HCT116 (cell line): ENCODE measurements at regions not wholly inside any gene's neighbourhood (a gene's known extent, or its start where the extent isn't known, plus 50 kb on each side); places are given as distances from the start of the nearest gene placed in this dataset.

Source experiments
- ATAC-seq: fragments of 200-7000 bp; cut with Tn5 transposase; 2 replicates; pipeline ENCODE4 v1.9.1; 2020; ENCODE audit warnings: mild to moderate bottlenecking, moderate library complexity
- BruUV-seq: library from RNA; stranded (reverse); fragments of 400-500 nt; replicated peaks from 2 replicates; lab custom pipeline; 2021; lab: Mats Ljungman, UMichigan
- CTCF ChIA-PET: fragments of 300-600 bp; sonication (Branson Sonifier 250); formaldehyde crosslinking; loops from one replicate; lab custom pipeline; 2021; ENCODE audit warnings: antibody characterized with exemption; lab: Charles Lee
- POLR2A ChIA-PET: fragments of 300-600, 350-600 bp; sonication (Branson Sonifier 250); formaldehyde crosslinking; loops from one replicate; lab custom pipeline; 2021; ENCODE audit warnings: antibody characterized with exemption; lab: Charles Lee
- RAD21 ChIA-PET, 2 experiments: fragments of 300-600 bp; sonication (Branson Sonifier 250); formaldehyde crosslinking; loops; one replicate each; lab custom pipeline; 2023; ENCODE audit warnings: low total read pairs in 2 of 2; ENCODE audit not compliant: uncharacterized antibody in 2 of 2, unreplicated experiment in 2 of 2, low non-redundant PET in 1 of 2; lab: Charles Lee
- DNase-seq: peaks from one replicate; pipeline ENCODE4 v3.0.0-alpha.2; 2010; ENCODE audit warnings: low read depth, low spot score
- H2AFZ ChIP-seq: fragments of 200-600 bp; shearing (Covaris generic), sonication (generic); 2 replicates; pipeline ENCODE4 v1.6.1; 2017; ENCODE audit warnings: low read depth, mixed run types, mixed read lengths, antibody characterized with exemption, low read length; ENCODE audit not compliant: poor library complexity, severe bottlenecking
- H3K27ac ChIP-seq: 2 replicates; pipeline ENCODE4 v1.5.1; 2012; ENCODE audit warnings: low read depth, low read length
- H3K27me3 ChIP-seq: fragments of 200-600 bp; sonication (generic); 2 replicates; pipeline ENCODE4 v1.6.1; 2016; ENCODE audit warnings: mixed run types, low read length, mixed read lengths; ENCODE audit not compliant: insufficient read depth
- H3K36me3 ChIP-seq, 2 experiments: fragments of 200-500 bp in 1 of 2; fragments of 200-600 bp in 1 of 2; sonication (Bioruptor generic) in 1 of 2; sonication (generic) in 1 of 2; 2 replicates each; pipeline versions ENCODE4 v1.5.1 to v1.6.1; 2014 to 2016; ENCODE audit warnings: low read length in 2 of 2, inconsistent platforms in 1 of 2, mixed read lengths in 1 of 2, mixed run types in 1 of 2; ENCODE audit not compliant: insufficient read depth in 2 of 2, control insufficient read depth in 1 of 2
- H3K4me1 ChIP-seq, 2 experiments: fragments of 200-600 bp in 1 of 2; sonication (generic) in 1 of 2; 2 replicates each; pipeline versions ENCODE4 v1.5.1 to v1.6.1; 2012 to 2017; ENCODE audit warnings: low read length in 2 of 2, inconsistent platforms in 1 of 2, mild to moderate bottlenecking in 1 of 2, mixed read lengths in 1 of 2, mixed run types in 1 of 2, moderate library complexity in 1 of 2; ENCODE audit not compliant: insufficient read depth in 2 of 2, control insufficient read depth in 1 of 2
- H3K4me2 ChIP-seq: fragments of 200-600 bp; sonication (generic); 2 replicates; pipeline ENCODE4 v1.6.1; 2017; ENCODE audit warnings: mixed run types, low read length, mixed read lengths
- H3K4me3 ChIP-seq, 2 experiments: fragments of 200-600 bp in 1 of 2; sonication (generic) in 1 of 2; replicated peaks in 1 of 2; 2 replicates each; pipeline ENCODE4 v1.5.1; 2011 to 2016; ENCODE audit warnings: low read length in 2 of 2, control low read depth in 1 of 2, low read depth in 1 of 2, mild to moderate bottlenecking in 1 of 2, mixed read lengths in 1 of 2, mixed run types in 1 of 2
- H3K79me2 ChIP-seq: fragments of 200-600 bp; sonication (generic); 2 replicates; pipeline ENCODE4 v1.6.1; 2017; ENCODE audit warnings: mild to moderate bottlenecking, mixed run types, low read length, moderate library complexity, mixed read lengths; ENCODE audit not compliant: insufficient read depth
- H3K9ac ChIP-seq: fragments of 200-600 bp; sonication (generic); 2 replicates; pipeline ENCODE4 v1.6.1; 2016; ENCODE audit warnings: low read length, mixed read lengths
- H3K9me2 ChIP-seq: fragments of 200-600 bp; sonication (generic), shearing (Covaris generic); 2 replicates; pipeline ENCODE4 v1.6.1; 2017; ENCODE audit warnings: mixed run types, mild to moderate bottlenecking, moderate library complexity; ENCODE audit not compliant: insufficient read depth
- H3K9me3 ChIP-seq, 2 experiments: fragments of 200-500 bp in 1 of 2; fragments of 200-600 bp in 1 of 2; sonication (Bioruptor generic) in 1 of 2; sonication (generic) in 1 of 2; 2 replicates each; pipeline ENCODE4 v1.6.1; 2014 to 2017; ENCODE audit warnings: low read length in 2 of 2, mixed read lengths in 2 of 2, inconsistent platforms in 1 of 2, low read depth in 1 of 2, mild to moderate bottlenecking in 1 of 2, mixed run types in 1 of 2, moderate library complexity in 1 of 2; ENCODE audit not compliant: control insufficient read depth in 1 of 2, insufficient read depth in 1 of 2
- H4K20me1 ChIP-seq: fragments of 200-600 bp; sonication (generic), shearing (Covaris generic); 2 replicates; pipeline ENCODE4 v1.6.1; 2017; ENCODE audit warnings: mixed run types, mild to moderate bottlenecking, moderate library complexity; ENCODE audit not compliant: insufficient read depth
- CBX3 ChIP-seq: IDR thresholded peaks from 2 replicates; pipeline ENCODE4 v1.6.1; 2012; ENCODE audit warnings: low read depth
- ELF1 ChIP-seq: IDR thresholded peaks from 2 replicates; pipeline ENCODE4 v1.6.1; 2012; ENCODE audit warnings: low read depth, borderline replicate concordance
- EZH2 ChIP-seq: fragments of 200-600 bp; sonication (generic); IDR thresholded peaks from 2 replicates; pipeline ENCODE4 v1.6.1; 2017; ENCODE audit warnings: antibody characterized with exemption, mixed run types
- POLR2AphosphoS5 ChIP-seq: IDR thresholded peaks from 2 replicates; pipeline ENCODE4 v1.6.1; 2011; ENCODE audit warnings: mild to moderate bottlenecking, low read depth, low read length, moderate library complexity
- RAD21 ChIP-seq: IDR thresholded peaks from 2 replicates; pipeline ENCODE4 v1.6.1; 2012; ENCODE audit warnings: low read depth, mild to moderate bottlenecking
- SIN3A ChIP-seq: IDR thresholded peaks from 2 replicates; pipeline ENCODE4 v1.6.1; 2012; ENCODE audit warnings: low read depth
- SP1 ChIP-seq: IDR thresholded peaks from 2 replicates; pipeline ENCODE4 v1.6.1; 2012; ENCODE audit warnings: low read depth
- SRF ChIP-seq: IDR thresholded peaks from 2 replicates; pipeline ENCODE4 v1.6.1; 2012; ENCODE audit warnings: low read depth
- TCF7L2 ChIP-seq: IDR thresholded peaks from 2 replicates; pipeline ENCODE4 v1.7.0; 2011; ENCODE audit warnings: borderline replicate concordance, inconsistent platforms; ENCODE audit not compliant: insufficient read depth, insufficient read length; ENCODE audit errors: extremely low read depth
- YY1 ChIP-seq: IDR thresholded peaks from 2 replicates; pipeline ENCODE4 v1.6.1; 2011; ENCODE audit warnings: low read length, low read depth, moderate library complexity, mild to moderate bottlenecking; ENCODE audit not compliant: insufficient replicate concordance; ENCODE audit errors: extremely low read depth
- ZFX ChIP-seq: fragments of 450-650 bp; IDR thresholded peaks from 2 replicates; pipeline ENCODE4 v1.6.1; 2017
- ZNF274 ChIP-seq: fragments of 200-500 bp; sonication (Bioruptor generic); IDR thresholded peaks from 2 replicates; pipeline ENCODE4 v1.6.1; 2014; ENCODE audit warnings: mild to moderate bottlenecking, low read depth, low read length, inconsistent platforms
- intact Hi-C: fragments of 100-400 bp; cut with micrococcal nuclease; formaldehyde crosslinking; loops from 2 replicates; pipeline ENCODE4 v1.10.0; 2022
- TF ChIP-seq, protein P1 (sequence below): IDR thresholded peaks from 2 replicates; pipeline ENCODE4 v1.6.1; 2012; ENCODE audit warnings: low read depth
- TF ChIP-seq, protein P2 (sequence below): IDR thresholded peaks from 2 replicates; pipeline ENCODE4 v1.6.1; 2012
- TF ChIP-seq, protein P3 (sequence below), 3 experiments: fragments of 200-600 bp in 1 of 3; sonication (generic) in 1 of 3; IDR thresholded peaks in 2 of 3; conservative IDR thresholded peaks in 1 of 3; 2 replicates each; pipeline ENCODE4 v1.5.1; 2012 to 2017; ENCODE audit warnings: low read depth in 2 of 3, low read length in 2 of 3, antibody characterized with exemption in 1 of 3, borderline replicate concordance in 1 of 3, control low read depth in 1 of 3, mild to moderate bottlenecking in 1 of 3, mixed read lengths in 1 of 3, mixed run types in 1 of 3, moderate library complexity in 1 of 3; ENCODE audit not compliant: insufficient read depth in 1 of 3

DNA sequence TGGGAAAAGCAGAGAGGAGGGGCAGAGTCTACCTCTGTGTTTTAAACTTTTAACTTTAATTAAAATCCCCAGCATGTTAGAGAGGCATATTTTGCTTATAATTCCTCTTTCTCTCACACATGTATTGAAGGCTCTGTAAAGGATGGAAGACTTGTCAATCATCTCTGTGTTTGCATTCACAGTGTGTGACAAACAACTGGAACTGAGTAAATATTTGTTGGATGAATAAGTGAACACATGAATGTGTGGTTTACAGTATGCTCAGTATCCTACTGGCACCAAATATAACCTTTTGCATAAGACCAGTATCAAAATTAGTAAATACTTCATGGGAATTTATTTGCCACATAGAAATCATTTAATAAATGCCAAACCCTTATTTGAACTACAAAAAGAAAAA lies 829.0 kb downstream of the GRID1 start:
- RAD21 ChIA-PET = no interaction called here
- Histone ChIP-seq H3K27me3 (peaks cover 27% of the 10 kb centered on the region; the same call in 1 of the 2 replicates), H2AFZ (no peak overlapping the region), H3K9ac (no peak overlapping the region), H3K27ac (no peak overlapping the region), H4K20me1 (no peaks in the 10 kb centered on the region), H3K9me2 (no peaks in the 10 kb centered on the region), H3K4me1 (no peaks in the 10 kb centered on the region), H3K36me3 (no peaks in the 10 kb centered on the region), H3K4me3 (no peak overlapping the region), H3K79me2 (no peaks in the 10 kb centered on the region), H3K4me2 (no peak overlapping the region), H3K9me3 (no peaks in the 10 kb centered on the region)
- no peak for DNase-seq
- POLR2A ChIA-PET = no interaction called here
- no peak for TF ChIP-seq ELF1
- no peak for TF ChIP-seq ZFX
- TF ChIP-seq SRF = no peak
- no peak for TF ChIP-seq CBX3
- TF ChIP-seq ZNF274 = no peak
- no peak for TF ChIP-seq SIN3A
- no peak for TF ChIP-seq RAD21
- TF ChIP-seq SP1 = no peak
- TF ChIP-seq, protein P1, sequence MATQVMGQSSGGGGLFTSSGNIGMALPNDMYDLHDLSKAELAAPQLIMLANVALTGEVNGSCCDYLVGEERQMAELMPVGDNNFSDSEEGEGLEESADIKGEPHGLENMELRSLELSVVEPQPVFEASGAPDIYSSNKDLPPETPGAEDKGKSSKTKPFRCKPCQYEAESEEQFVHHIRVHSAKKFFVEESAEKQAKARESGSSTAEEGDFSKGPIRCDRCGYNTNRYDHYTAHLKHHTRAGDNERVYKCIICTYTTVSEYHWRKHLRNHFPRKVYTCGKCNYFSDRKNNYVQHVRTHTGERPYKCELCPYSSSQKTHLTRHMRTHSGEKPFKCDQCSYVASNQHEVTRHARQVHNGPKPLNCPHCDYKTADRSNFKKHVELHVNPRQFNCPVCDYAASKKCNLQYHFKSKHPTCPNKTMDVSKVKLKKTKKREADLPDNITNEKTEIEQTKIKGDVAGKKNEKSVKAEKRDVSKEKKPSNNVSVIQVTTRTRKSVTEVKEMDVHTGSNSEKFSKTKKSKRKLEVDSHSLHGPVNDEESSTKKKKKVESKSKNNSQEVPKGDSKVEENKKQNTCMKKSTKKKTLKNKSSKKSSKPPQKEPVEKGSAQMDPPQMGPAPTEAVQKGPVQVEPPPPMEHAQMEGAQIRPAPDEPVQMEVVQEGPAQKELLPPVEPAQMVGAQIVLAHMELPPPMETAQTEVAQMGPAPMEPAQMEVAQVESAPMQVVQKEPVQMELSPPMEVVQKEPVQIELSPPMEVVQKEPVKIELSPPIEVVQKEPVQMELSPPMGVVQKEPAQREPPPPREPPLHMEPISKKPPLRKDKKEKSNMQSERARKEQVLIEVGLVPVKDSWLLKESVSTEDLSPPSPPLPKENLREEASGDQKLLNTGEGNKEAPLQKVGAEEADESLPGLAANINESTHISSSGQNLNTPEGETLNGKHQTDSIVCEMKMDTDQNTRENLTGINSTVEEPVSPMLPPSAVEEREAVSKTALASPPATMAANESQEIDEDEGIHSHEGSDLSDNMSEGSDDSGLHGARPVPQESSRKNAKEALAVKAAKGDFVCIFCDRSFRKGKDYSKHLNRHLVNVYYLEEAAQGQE = no peak
- TF ChIP-seq, protein P2, sequence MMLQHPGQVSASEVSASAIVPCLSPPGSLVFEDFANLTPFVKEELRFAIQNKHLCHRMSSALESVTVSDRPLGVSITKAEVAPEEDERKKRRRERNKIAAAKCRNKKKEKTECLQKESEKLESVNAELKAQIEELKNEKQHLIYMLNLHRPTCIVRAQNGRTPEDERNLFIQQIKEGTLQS = no peak
- TF ChIP-seq POLR2AphosphoS5 = no peak
- TF ChIP-seq EZH2 = no peak
- TF ChIP-seq, protein P3, sequence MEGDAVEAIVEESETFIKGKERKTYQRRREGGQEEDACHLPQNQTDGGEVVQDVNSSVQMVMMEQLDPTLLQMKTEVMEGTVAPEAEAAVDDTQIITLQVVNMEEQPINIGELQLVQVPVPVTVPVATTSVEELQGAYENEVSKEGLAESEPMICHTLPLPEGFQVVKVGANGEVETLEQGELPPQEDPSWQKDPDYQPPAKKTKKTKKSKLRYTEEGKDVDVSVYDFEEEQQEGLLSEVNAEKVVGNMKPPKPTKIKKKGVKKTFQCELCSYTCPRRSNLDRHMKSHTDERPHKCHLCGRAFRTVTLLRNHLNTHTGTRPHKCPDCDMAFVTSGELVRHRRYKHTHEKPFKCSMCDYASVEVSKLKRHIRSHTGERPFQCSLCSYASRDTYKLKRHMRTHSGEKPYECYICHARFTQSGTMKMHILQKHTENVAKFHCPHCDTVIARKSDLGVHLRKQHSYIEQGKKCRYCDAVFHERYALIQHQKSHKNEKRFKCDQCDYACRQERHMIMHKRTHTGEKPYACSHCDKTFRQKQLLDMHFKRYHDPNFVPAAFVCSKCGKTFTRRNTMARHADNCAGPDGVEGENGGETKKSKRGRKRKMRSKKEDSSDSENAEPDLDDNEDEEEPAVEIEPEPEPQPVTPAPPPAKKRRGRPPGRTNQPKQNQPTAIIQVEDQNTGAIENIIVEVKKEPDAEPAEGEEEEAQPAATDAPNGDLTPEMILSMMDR (IDR thresholded peaks at IDR 0.05 in 2 of 3, conservative IDR thresholded peaks at IDR 0.05 in 1 of 3; ENCODE audit: borderline replicate concordance in 1 of 3, insufficient read depth in 1 of 3, low read depth in 2 of 3, low read length in 2 of 3) = no peak
- no peak for TF ChIP-seq YY1
- TF ChIP-seq TCF7L2 = no peak
- ATAC-seq = no peak
- BruUV-seq = no TSS peak
- CTCF ChIA-PET = no interaction called here
- intact Hi-C loops = no loop called here
